Caco-2 (cell line): ENCODE measurements at regions not wholly inside any gene's neighbourhood (a gene's known extent, or its start where the extent isn't known, plus 50 kb on each side); places are given as distances from the start of the nearest gene placed in this dataset.
"Not testable (repeated sequence)": the region's sequence is repeated elsewhere in the genome, so short reads cannot be mapped to it uniquely, and the experiment has no call there.

Experiments
- BruUV-seq: library from RNA; stranded (reverse); fragments of 400-500 nt; replicated peaks from 2 replicates; lab custom pipeline; 2021; lab: Mats Ljungman, UMichigan
- CTCF ChIA-PET: fragments of 300-600 bp; sonication (Branson Sonifier 250); formaldehyde crosslinking; loops from one replicate; lab custom pipeline; 2022; ENCODE audit warnings: antibody characterized with exemption; lab: Charles Lee
- POLR2A ChIA-PET: fragments of 300-600 bp; sonication (Branson Sonifier 250); formaldehyde crosslinking; loops from one replicate; lab custom pipeline; 2022; ENCODE audit warnings: antibody characterized with exemption; lab: Charles Lee
- DNase-seq, 2 experiments: peaks; one replicate each; pipeline versions ENCODE4 v3.0.0 to v3.0.0-alpha.2; 2020 to 2022
- H3K27me3 ChIP-seq: replicated peaks from 2 replicates; pipeline ENCODE4 v1.6.0; 2011; ENCODE audit warnings: low read length; ENCODE audit not compliant: control insufficient read depth, insufficient read depth
- H3K36me3 ChIP-seq: 2 replicates; pipeline ENCODE4 v1.5.1; 2011; ENCODE audit warnings: low read length; ENCODE audit not compliant: control insufficient read depth, insufficient read depth
- H3K4me1 ChIP-seq: fragments of 250-450 bp; sonication (Bioruptor Pico); 2 replicates; pipeline ENCODE4 v1.5.1; 2020; ENCODE audit warnings: mild to moderate bottlenecking
- H3K4me3 ChIP-seq: 2 replicates; pipeline ENCODE4 v1.5.1; 2011; ENCODE audit warnings: low read depth, mild to moderate bottlenecking, control low read depth, low read length
- H3K9me3 ChIP-seq: fragments of 250-450 bp; sonication (Bioruptor Pico); 2 replicates; pipeline ENCODE4 v1.5.1; 2020; ENCODE audit warnings: mild to moderate bottlenecking, moderate library complexity
- H3K27ac Mint-ChIP-seq: one replicate; pipeline ENCODE4 v1.8.0; 2022; ENCODE audit warnings: mixed read lengths; ENCODE audit not compliant: unreplicated experiment
- H3K27me3 Mint-ChIP-seq: one replicate; pipeline ENCODE4 v1.8.0; 2022; ENCODE audit warnings: mixed read lengths; ENCODE audit not compliant: insufficient read depth, unreplicated experiment
- H3K36me3 Mint-ChIP-seq: one replicate; pipeline ENCODE4 v1.8.0; 2022; ENCODE audit warnings: mild to moderate bottlenecking, mixed read lengths; ENCODE audit not compliant: insufficient read depth, unreplicated experiment
- H3K4me1 Mint-ChIP-seq: one replicate; pipeline ENCODE4 v1.8.0; 2022; ENCODE audit warnings: low read depth, mixed read lengths; ENCODE audit not compliant: unreplicated experiment
- H3K4me3 Mint-ChIP-seq: one replicate; pipeline ENCODE4 v1.8.0; 2022; ENCODE audit warnings: mild to moderate bottlenecking, moderate library complexity, mixed read lengths; ENCODE audit not compliant: unreplicated experiment
- H3K9me3 Mint-ChIP-seq: one replicate; pipeline ENCODE4 v1.8.0; 2022; ENCODE audit warnings: mixed read lengths; ENCODE audit not compliant: unreplicated experiment
- intact Hi-C: fragments of 100-400 bp; cut with micrococcal nuclease; formaldehyde crosslinking; loops from one replicate; pipeline ENCODE4 v1.10.0; 2022; ENCODE audit not compliant: unreplicated experiment
- TF ChIP-seq, protein P1 (sequence below), 2 experiments: fragments of 200-600 bp in 1 of 2; IDR thresholded peaks; 1 replicate in 1 of 2; 2 replicates in 1 of 2; pipeline versions ENCODE4 v1.5.1 to v1.8.0; 2011 to 2022; ENCODE audit warnings: antibody characterized with exemption in 1 of 2, control low read depth in 1 of 2, inconsistent platforms in 1 of 2, low read depth in 1 of 2, low read length in 1 of 2, mild to moderate bottlenecking in 1 of 2, moderate library complexity in 1 of 2; ENCODE audit not compliant: insufficient read depth in 1 of 2, severe bottlenecking in 1 of 2, unreplicated experiment in 1 of 2

DNA sequence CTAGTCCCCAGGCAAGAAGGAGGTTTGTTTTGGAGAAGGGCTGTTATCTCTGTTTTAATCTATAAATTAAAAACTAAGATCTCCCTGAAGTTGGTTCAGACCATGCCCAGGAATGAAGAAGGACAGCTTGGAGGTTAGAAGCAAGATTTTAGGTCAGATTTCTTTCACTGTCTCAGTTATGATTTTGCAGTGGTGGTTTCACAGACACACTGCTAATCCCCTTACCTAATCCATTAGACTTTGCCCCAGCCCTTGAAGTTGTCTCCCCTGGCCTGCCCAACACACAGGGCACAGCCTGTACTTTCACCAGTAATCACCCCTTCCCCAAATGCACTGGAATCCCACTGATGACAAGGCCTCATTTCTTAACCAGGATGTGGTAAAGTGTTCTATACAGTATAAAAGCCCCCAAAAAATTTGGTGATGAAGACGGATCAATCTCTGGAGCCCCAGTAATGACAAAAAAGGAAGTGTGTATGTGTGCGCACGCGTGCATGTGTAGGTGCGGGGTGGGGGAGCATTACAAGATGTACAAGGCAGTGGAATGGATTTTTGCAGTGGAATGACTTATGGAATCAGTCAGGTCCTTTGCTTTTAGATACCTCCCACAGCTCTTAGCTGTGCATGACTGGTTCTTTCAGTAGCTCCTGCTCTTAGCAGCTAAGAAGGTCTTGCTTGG is 73.1 kb upstream of the TERB2 start:
- Histone ChIP-seq H3K9me3 (no peaks in the 10 kb centered on the region), H3K4me3 (no peak overlapping the region), H3K36me3 (no peaks in the 10 kb centered on the region), H3K4me1 (no peaks in the 10 kb centered on the region), H3K27me3 (no peaks in the 10 kb centered on the region)
- ChIA-PET POLR2A (no interaction called here), CTCF (no interaction called here)
- Mint-ChIP-seq H3K36me3 (no peaks in the 10 kb centered on the region), H3K4me1 (no peaks in the 10 kb centered on the region), H3K27me3 (no peaks in the 10 kb centered on the region), H3K4me3 (no peak overlapping the region), H3K27ac (no peak overlapping the region), H3K9me3 (peaks cover 11% of the 10 kb centered on the region)
- DNase-seq: no peak
- TF ChIP-seq, protein P1, sequence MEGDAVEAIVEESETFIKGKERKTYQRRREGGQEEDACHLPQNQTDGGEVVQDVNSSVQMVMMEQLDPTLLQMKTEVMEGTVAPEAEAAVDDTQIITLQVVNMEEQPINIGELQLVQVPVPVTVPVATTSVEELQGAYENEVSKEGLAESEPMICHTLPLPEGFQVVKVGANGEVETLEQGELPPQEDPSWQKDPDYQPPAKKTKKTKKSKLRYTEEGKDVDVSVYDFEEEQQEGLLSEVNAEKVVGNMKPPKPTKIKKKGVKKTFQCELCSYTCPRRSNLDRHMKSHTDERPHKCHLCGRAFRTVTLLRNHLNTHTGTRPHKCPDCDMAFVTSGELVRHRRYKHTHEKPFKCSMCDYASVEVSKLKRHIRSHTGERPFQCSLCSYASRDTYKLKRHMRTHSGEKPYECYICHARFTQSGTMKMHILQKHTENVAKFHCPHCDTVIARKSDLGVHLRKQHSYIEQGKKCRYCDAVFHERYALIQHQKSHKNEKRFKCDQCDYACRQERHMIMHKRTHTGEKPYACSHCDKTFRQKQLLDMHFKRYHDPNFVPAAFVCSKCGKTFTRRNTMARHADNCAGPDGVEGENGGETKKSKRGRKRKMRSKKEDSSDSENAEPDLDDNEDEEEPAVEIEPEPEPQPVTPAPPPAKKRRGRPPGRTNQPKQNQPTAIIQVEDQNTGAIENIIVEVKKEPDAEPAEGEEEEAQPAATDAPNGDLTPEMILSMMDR (IDR thresholded peaks at IDR 0.05; ENCODE audit: insufficient read depth in 1 of 2, low read depth in 1 of 2, low read length in 1 of 2, severe bottlenecking in 1 of 2, unreplicated experiment in 1 of 2): no peak
- intact Hi-C loops: no loop called here
- BruUV-seq: no TSS peak

DNA sequence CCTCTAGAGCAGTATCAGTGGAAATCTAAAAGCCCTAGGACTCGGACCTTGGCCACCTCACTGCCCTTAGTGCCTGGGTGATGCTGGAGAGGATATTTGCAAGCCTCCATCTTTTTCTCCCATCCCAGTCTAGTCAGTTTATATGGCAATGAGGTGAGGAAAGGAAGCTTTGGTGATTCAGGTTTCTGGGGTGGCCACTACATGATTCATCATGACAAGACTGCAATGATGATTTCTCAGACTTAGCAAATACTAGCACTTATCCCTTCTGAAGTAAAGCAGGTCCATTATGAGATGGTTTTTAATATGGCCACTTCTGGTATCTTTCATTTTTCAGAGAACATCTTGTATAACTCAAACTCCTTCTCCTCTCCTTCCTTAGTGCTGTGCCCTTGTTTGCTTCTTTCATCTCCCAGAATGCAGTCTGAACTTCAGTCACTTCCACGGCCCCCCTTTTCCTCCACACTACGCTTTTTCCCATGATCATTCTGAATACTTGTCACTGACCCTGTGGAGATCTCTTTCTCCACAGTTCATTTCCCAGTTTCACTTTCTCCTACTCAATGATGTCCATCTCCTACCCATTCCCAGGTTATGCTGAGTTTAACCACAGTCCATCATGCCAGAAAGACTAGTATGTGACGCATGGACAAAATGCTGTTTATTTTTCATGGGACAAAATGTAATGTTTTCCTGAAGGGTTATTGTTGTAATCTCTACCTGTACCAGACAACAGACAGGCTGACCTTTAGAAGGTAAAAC is 57.4 kb upstream of the TERB2 start:
- intact Hi-C loops, H3K4me3 ChIP-seq, H3K27me3 ChIP-seq, DNase-seq, H3K27ac Mint-ChIP-seq, H3K9me3 Mint-ChIP-seq, H3K9me3 ChIP-seq, H3K4me1 Mint-ChIP-seq, BruUV-seq, POLR2A ChIA-PET, H3K36me3 ChIP-seq, H3K36me3 Mint-ChIP-seq, H3K4me1 ChIP-seq, H3K4me3 Mint-ChIP-seq, H3K27me3 Mint-ChIP-seq, CTCF ChIA-PET: not testable (repeated sequence)

DNA sequence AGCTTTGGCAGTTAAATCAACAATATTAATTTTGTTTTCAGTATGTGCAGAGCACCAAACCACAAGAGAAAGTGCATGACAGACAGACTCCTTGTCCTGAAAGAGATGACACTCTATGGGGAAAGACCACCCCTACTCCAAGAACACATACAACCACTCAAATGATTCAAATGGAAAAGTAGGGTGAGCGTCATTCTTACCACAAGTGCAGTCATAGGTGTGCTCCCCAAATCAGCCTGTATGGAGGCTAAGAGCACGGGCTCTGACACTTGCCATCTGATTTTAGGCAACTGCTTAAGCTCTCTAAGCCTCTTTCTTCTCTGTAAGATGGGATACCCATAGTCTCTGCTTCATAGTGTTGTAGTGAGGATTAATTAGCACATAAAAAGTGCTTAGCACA is 56.7 kb upstream of the TERB2 start:
- H3K27ac Mint-ChIP-seq, POLR2A ChIA-PET, H3K4me3 ChIP-seq, H3K27me3 Mint-ChIP-seq, H3K9me3 ChIP-seq, CTCF ChIA-PET, H3K4me1 Mint-ChIP-seq, BruUV-seq, H3K27me3 ChIP-seq, H3K36me3 Mint-ChIP-seq, H3K4me1 ChIP-seq, H3K9me3 Mint-ChIP-seq, DNase-seq, H3K36me3 ChIP-seq, intact Hi-C loops, H3K4me3 Mint-ChIP-seq: not testable (repeated sequence)

DNA sequence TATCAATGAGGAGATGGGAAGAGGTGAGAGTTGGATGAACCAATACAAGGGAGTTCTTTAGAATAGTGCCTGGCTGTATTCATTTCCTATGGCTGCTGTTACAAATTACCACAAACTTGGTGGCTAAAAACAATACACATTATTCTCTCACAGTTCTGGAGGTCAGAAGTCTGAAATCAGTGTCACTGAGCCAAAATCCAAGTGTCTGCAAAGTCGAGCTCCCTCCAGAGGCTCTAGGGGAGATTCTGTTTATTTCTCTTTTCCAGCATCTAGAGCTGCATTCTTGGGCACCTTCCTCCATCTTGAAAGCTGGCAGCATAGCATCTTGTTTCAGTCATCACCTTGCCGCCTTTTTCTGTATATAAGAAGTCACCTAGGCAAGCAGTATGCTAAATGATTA is 55.7 kb upstream of the TERB2 start:
- H3K9me3 Mint-ChIP-seq, POLR2A ChIA-PET, H3K9me3 ChIP-seq, H3K4me1 Mint-ChIP-seq, H3K36me3 Mint-ChIP-seq, BruUV-seq, H3K27ac Mint-ChIP-seq, H3K4me3 ChIP-seq, H3K4me1 ChIP-seq, DNase-seq, H3K4me3 Mint-ChIP-seq, CTCF ChIA-PET, H3K27me3 Mint-ChIP-seq, H3K27me3 ChIP-seq, intact Hi-C loops, H3K36me3 ChIP-seq: not testable (repeated sequence)

DNA sequence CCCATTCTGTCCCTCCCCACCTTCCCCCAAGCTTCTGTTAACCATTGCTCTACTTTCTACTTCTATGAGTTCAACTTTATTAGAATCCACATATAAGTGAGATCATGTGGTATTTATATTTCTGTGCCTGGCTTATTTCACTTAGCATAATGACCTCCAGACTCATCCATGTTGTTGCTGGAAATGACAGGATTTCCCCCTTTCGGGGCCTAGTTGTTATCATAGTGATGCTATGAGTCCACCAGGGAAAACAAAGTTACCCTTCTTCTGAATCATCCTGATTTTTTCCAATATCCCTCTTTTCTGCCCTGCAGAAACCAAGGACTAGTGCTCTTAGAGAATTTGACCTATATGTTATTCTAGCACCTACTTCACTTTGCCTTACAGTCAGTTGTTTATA is 53.2 kb upstream of the TERB2 start:
- BruUV-seq, H3K4me1 ChIP-seq, H3K27me3 Mint-ChIP-seq, H3K36me3 Mint-ChIP-seq, H3K9me3 ChIP-seq, POLR2A ChIA-PET, H3K27me3 ChIP-seq, CTCF ChIA-PET, H3K27ac Mint-ChIP-seq, H3K9me3 Mint-ChIP-seq, H3K4me3 Mint-ChIP-seq, DNase-seq, H3K36me3 ChIP-seq, H3K4me3 ChIP-seq, intact Hi-C loops, H3K4me1 Mint-ChIP-seq: not testable (repeated sequence)

DNA sequence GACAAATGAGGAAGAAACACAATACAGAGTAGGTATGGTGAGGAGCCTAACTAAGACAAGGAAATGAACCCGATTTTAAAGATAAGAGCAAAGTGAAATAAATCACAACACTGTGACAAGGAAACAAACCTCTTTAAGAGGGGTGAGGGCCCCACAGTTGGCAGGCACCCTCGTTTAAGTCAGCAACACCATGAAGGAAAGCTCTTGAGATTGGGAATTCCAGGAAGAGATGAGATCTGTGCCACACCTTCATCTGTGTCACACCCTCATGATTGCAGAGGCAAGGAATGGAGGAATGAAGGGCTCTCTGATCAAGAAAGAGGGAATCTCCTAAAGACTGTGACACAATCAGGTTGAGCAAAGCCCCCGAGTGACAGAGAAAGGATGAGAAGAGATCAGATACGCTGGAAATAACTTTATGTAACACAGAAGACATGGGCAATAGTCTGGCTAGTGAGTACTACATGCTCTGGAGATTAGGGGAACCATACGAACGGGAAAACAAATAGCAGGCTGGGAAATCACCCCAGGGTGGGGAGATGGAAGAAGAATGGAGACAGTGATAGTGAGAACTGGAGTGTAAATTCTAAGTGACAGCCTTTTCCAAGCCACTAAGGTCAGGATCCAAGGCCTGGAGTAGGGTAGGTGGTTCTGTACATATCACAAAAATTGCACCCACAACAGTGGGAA is 51.7 kb upstream of the TERB2 start:
- H3K4me3 Mint-ChIP-seq, H3K27me3 ChIP-seq, H3K9me3 Mint-ChIP-seq, BruUV-seq, H3K36me3 Mint-ChIP-seq, H3K36me3 ChIP-seq, intact Hi-C loops, DNase-seq, H3K4me1 Mint-ChIP-seq, POLR2A ChIA-PET, H3K27me3 Mint-ChIP-seq, H3K4me1 ChIP-seq, CTCF ChIA-PET, H3K9me3 ChIP-seq, H3K4me3 ChIP-seq: not testable (repeated sequence)
- peak overlapping the region; percentile 4 for H3K27ac Mint-ChIP-seq
